ENCODE measurements at regions not wholly inside any gene's neighbourhood (a gene's known extent, or its start where the extent isn't known, plus 50 kb on each side); places are given as distances from the start of the nearest gene placed in this dataset.

DNA sequence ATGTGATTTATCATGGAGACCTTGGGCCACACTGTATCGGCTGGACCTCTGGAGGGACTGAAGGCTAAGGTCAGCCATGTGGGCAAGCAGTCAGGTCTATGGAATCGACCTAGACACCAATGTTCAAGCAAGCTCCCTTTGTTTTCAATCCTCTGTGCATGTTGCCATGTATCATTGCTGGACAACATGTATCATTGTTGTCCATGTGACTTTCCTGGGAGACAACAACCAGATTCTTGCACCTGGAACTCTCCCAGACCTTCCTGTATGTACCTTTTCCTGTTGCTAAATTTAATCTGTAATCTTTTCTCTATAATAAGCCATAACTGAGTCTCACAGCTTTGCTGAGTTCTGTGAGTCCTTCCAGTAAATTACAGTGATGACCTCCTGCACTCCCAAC, 329.4 kb upstream of the BOD1L1 start:
- FAIRE-seq (no peak), DNase-seq (ENCODE audit: low read depth, low spot score) (no peak)
- no peaks in the 10 kb centered on the region for H4K20me1 ChIP-seq (ENCODE audit: control insufficient read depth, extremely low read depth, insufficient read depth, low read length)
- no peaks in the 10 kb centered on the region for H3K79me2 ChIP-seq (ENCODE audit: control insufficient read depth, insufficient read depth, low read length)
- dilution Hi-C loops (cut with MboI; ENCODE audit: extremely low pct_ligation_motif_present, low sequenced_read_pairs): no loop called here
- H3K4me2 ChIP-seq (ENCODE audit: control insufficient read depth, extremely low read depth, insufficient read depth, low read depth, low read length): no peak overlapping the region
- H3K36me3 ChIP-seq (ENCODE audit: control insufficient read depth in 2 of 2, extremely low read depth in 1 of 2, insufficient read depth in 2 of 2, low read length in 2 of 2): no peaks in the 10 kb centered on the region
- H3K9me1 ChIP-seq (ENCODE audit: control insufficient read depth, extremely low read depth, insufficient read depth, low read length): no peaks in the 10 kb centered on the region
- H3K9me3 ChIP-seq (ENCODE audit: control insufficient read depth, low read depth, low read length): no peaks in the 10 kb centered on the region
- no peak overlapping the region for H2AFZ ChIP-seq (ENCODE audit: control insufficient read depth, low read length)
- no peak overlapping the region for H3K27ac ChIP-seq (ENCODE audit: control insufficient read depth, insufficient read depth, low read length)
- no peak overlapping the region for H3K4me3 ChIP-seq (ENCODE audit: control insufficient read depth in 2 of 3, extremely low read depth in 1 of 3, insufficient read depth in 2 of 3, low read depth in 1 of 3, low read length in 3 of 3)
- no peak overlapping the region for H3K9ac ChIP-seq (ENCODE audit: control insufficient read depth, extremely low read depth, insufficient read depth, low read length)
- TF ChIP-seq, protein P1, sequence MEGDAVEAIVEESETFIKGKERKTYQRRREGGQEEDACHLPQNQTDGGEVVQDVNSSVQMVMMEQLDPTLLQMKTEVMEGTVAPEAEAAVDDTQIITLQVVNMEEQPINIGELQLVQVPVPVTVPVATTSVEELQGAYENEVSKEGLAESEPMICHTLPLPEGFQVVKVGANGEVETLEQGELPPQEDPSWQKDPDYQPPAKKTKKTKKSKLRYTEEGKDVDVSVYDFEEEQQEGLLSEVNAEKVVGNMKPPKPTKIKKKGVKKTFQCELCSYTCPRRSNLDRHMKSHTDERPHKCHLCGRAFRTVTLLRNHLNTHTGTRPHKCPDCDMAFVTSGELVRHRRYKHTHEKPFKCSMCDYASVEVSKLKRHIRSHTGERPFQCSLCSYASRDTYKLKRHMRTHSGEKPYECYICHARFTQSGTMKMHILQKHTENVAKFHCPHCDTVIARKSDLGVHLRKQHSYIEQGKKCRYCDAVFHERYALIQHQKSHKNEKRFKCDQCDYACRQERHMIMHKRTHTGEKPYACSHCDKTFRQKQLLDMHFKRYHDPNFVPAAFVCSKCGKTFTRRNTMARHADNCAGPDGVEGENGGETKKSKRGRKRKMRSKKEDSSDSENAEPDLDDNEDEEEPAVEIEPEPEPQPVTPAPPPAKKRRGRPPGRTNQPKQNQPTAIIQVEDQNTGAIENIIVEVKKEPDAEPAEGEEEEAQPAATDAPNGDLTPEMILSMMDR (optimal IDR thresholded peaks at IDR 0.05 in 1 of 3, IDR thresholded peaks at IDR 0.05 in 1 of 3, conservative IDR thresholded peaks at IDR 0.05 in 1 of 3; ENCODE audit: extremely low read depth in 1 of 3, insufficient read depth in 2 of 3, low read length in 3 of 3): no peak
- TF ChIP-seq EZH2 (IDR thresholded peaks at IDR 0.05; ENCODE audit: low read length): no peak
- no peaks in the 10 kb centered on the region for H3K4me1 ChIP-seq (ENCODE audit: control insufficient read depth, extremely low read depth, insufficient read depth, low read length)
- H3K27me3 ChIP-seq (ENCODE audit: control insufficient read depth, extremely low read depth, insufficient read depth, low read length): peaks cover 2% of the 10 kb centered on the region

- Histone ChIP-seq H2AFZ (ENCODE audit: control insufficient read depth, low read length) (no peak overlapping the region), H3K79me2 (ENCODE audit: control insufficient read depth, insufficient read depth, low read length) (no peaks in the 10 kb centered on the region), H3K9me3 (ENCODE audit: control insufficient read depth, low read depth, low read length) (no peaks in the 10 kb centered on the region), H3K36me3 (ENCODE audit: control insufficient read depth in 2 of 2, extremely low read depth in 1 of 2, insufficient read depth in 2 of 2, low read length in 2 of 2) (no peaks in the 10 kb centered on the region), H3K4me1 (ENCODE audit: control insufficient read depth, extremely low read depth, insufficient read depth, low read length) (no peaks in the 10 kb centered on the region), H3K9ac (ENCODE audit: control insufficient read depth, extremely low read depth, insufficient read depth, low read length) (no peak overlapping the region), H3K27ac (ENCODE audit: control insufficient read depth, insufficient read depth, low read length) (no peak overlapping the region), H3K4me2 (ENCODE audit: control insufficient read depth, extremely low read depth, insufficient read depth, low read depth, low read length) (no peak overlapping the region), H4K20me1 (ENCODE audit: control insufficient read depth, extremely low read depth, insufficient read depth, low read length) (no peaks in the 10 kb centered on the region), H3K27me3 (ENCODE audit: control insufficient read depth, extremely low read depth, insufficient read depth, low read length) (peaks cover 2% of the 10 kb centered on the region), H3K4me3 (ENCODE audit: control insufficient read depth in 2 of 3, extremely low read depth in 1 of 3, insufficient read depth in 2 of 3, low read depth in 1 of 3, low read length in 3 of 3) (no peak overlapping the region), H3K9me1 (ENCODE audit: control insufficient read depth, extremely low read depth, insufficient read depth, low read length) (no peaks in the 10 kb centered on the region)
- FAIRE-seq (no peak), DNase-seq (ENCODE audit: low read depth, low spot score) (no peak)
- dilution Hi-C loops (cut with MboI; ENCODE audit: extremely low pct_ligation_motif_present, low sequenced_read_pairs): no loop called here
- TF ChIP-seq EZH2 (IDR thresholded peaks at IDR 0.05; ENCODE audit: low read length): no peak
- TF ChIP-seq, protein P1 (optimal IDR thresholded peaks at IDR 0.05 in 1 of 3, IDR thresholded peaks at IDR 0.05 in 1 of 3, conservative IDR thresholded peaks at IDR 0.05 in 1 of 3; ENCODE audit: extremely low read depth in 1 of 3, insufficient read depth in 2 of 3, low read length in 3 of 3): no peak
Observed at GRCh38 chr4:13957871-13958270, 330.3 kb upstream of the BOD1L1 start.
